H1 (cell line): ENCODE measurements at regions not wholly inside any gene's neighbourhood (a gene's known extent, or its start where the extent isn't known, plus 50 kb on each side); places are given as distances from the start of the nearest gene placed in this dataset.

Source experiments
- CHD7 ChIP-seq: fragments of 300-600 bp; sonication (generic); IDR thresholded peaks from 2 replicates; pipeline ENCODE4 v1.7.1; 2012; ENCODE audit warnings: low read length, moderate library complexity, mild to moderate bottlenecking, inconsistent platforms; ENCODE audit not compliant: insufficient replicate concordance
- KDM4A ChIP-seq: IDR thresholded peaks from one replicate; pipeline ENCODE4 v1.7.1; 2012; ENCODE audit warnings: low read depth, mild to moderate bottlenecking, moderate library complexity, low read length, inconsistent platforms; ENCODE audit not compliant: severe bottlenecking
- NRF1 ChIP-seq: IDR thresholded peaks from 2 replicates; pipeline ENCODE4 v1.6.1; 2011; ENCODE audit warnings: mild to moderate bottlenecking, low read depth, low read length, improper control_type of control experiment

- TF ChIP-seq CHD7 (no peak), NRF1 (no peak), KDM4A (no peak)
Measured at GRCh38 chr9:108109927-108110690, 620.5 kb upstream of the KLF4 start (continued).
